Lung (tissue), 11 donors: ENCODE measurements at regions not wholly inside any gene's neighbourhood (a gene's known extent, or its start where the extent isn't known, plus 50 kb on each side); places are given as distances from the start of the nearest gene placed in this dataset.

Experiments
- ATAC-seq: fragments of 200-7000 bp; cut with Tn5 transposase; one replicate; pipeline ENCODE4 v1.9.1; 2020; ENCODE audit warnings: moderate number of reproducible peaks; ENCODE audit not compliant: insufficient read depth, low FRiP score
- DNase-seq, 3 donors: peaks; one replicate each; pipeline ENCODE4 v3.0.0-alpha.2; 2013 to 2017
- H3K27ac ChIP-seq, 2 donors: one replicate each; pipeline ENCODE4 v1.5.1; 2013; ENCODE audit warnings: mild to moderate bottlenecking in 2 of 2, moderate library complexity in 2 of 2, control low read depth in 1 of 2, inconsistent platforms in 1 of 2, low read depth in 1 of 2, low read length in 1 of 2
- H3K27me3 ChIP-seq, 3 donors: one replicate each; pipeline ENCODE4 v1.5.1; 2013; ENCODE audit warnings: low read length in 2 of 3; ENCODE audit not compliant: control insufficient read depth in 3 of 3, insufficient read depth in 3 of 3
- H3K36me3 ChIP-seq, 4 donors: one replicate each; pipeline ENCODE4 v1.5.1; 2013; ENCODE audit warnings: low read length in 4 of 4, mild to moderate bottlenecking in 1 of 4, moderate library complexity in 1 of 4; ENCODE audit not compliant: control insufficient read depth in 4 of 4, insufficient read depth in 4 of 4
- H3K4me1 ChIP-seq, 5 donors: one replicate each; pipeline ENCODE4 v1.5.1; 2013; ENCODE audit warnings: low read length in 5 of 5, mild to moderate bottlenecking in 2 of 5, moderate library complexity in 1 of 5; ENCODE audit not compliant: control insufficient read depth in 5 of 5, insufficient read depth in 5 of 5
- H3K4me3 ChIP-seq: one replicate; pipeline ENCODE4 v1.5.1; 2013; ENCODE audit warnings: mild to moderate bottlenecking, control low read depth, moderate library complexity
- H3K9ac ChIP-seq, 2 donors: one replicate each; pipeline ENCODE4 v1.5.1; 2013; ENCODE audit warnings: low read length in 2 of 2, control low read depth in 1 of 2; ENCODE audit not compliant: insufficient read depth in 1 of 2
- H3K9me3 ChIP-seq, 4 donors: one replicate each; pipeline ENCODE4 v1.5.1; 2013; ENCODE audit warnings: low read length in 3 of 4, mild to moderate bottlenecking in 1 of 4, moderate library complexity in 1 of 4; ENCODE audit not compliant: control insufficient read depth in 4 of 4, insufficient read depth in 3 of 4
- WGBS, 2 donors: extraction: QIAGEN DNeasy Blood & Tissue Kit; methylation state at CpG; one replicate each; pipeline ENCODE4 v1.1.7; 2013; 5-methylcytosine and 5-hydroxymethylcytosine counted together
- TF ChIP-seq, protein P1 (sequence below): IDR thresholded peaks from 2 replicates; pipeline ENCODE4 v1.5.1; 2012; ENCODE audit warnings: mild to moderate bottlenecking; ENCODE audit errors: control extremely low read depth, extremely low read depth
- donor health status: control.
- donor health status: control.
- donor health status: Bipolar disorder and iron deficiency.
- donor health status: healthy.
- donor health status: DM: yes; HTN: yes; CAD: no.

DNA sequence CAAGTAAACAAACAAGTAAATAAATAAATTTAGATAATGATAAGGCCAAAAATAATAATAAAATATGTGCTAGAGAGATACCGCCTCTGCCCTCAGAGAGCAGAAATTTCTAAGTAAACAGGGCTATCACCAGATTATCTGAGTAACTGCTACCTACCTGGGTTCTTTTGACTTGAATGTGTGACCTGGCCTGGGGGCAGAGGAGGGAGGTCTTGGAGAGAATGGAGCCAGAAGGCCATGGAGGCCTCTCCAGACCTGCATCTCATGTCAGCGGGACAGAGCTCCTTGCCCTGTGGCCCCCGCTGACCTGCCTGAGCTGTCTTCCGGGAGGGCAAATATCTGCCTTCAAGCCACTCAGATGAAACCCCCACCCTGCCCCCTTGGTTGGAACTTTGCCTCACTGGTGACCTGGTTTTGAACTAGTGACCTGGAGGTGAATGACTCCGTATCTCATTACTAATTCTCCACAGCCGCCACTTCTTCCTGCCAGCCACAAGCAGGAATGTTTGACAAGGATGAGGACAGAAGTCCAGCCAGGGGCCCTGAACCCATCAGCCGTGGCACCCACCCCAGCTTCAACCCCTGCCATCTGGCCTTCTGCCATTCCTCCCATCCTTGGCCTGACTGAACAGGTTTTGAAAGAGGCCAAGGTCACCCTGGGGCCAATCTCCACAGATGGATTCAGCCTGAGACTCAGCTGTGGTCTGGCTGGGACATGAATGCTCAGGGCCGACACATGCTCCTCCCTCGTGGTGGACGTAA, 86.8 kb upstream of the PARP11 start:
- Histone ChIP-seq H3K27ac (no peak overlapping the region), H3K9ac (no peak overlapping the region), H3K4me3 (no peak overlapping the region), H3K4me1 (peaks cover 0 to 16% (median 1%) of the 10 kb centered on the region in 5 donors), H3K9me3 (peaks cover 0 to 2% (median 0%) of the 10 kb centered on the region in 4 donors), H3K27me3 (no peaks in the 10 kb centered on the region), H3K36me3 (no peaks in the 10 kb centered on the region)
- peak in 1 of 3 donors; percentile 21 for DNase-seq
- TF ChIP-seq, protein P1, sequence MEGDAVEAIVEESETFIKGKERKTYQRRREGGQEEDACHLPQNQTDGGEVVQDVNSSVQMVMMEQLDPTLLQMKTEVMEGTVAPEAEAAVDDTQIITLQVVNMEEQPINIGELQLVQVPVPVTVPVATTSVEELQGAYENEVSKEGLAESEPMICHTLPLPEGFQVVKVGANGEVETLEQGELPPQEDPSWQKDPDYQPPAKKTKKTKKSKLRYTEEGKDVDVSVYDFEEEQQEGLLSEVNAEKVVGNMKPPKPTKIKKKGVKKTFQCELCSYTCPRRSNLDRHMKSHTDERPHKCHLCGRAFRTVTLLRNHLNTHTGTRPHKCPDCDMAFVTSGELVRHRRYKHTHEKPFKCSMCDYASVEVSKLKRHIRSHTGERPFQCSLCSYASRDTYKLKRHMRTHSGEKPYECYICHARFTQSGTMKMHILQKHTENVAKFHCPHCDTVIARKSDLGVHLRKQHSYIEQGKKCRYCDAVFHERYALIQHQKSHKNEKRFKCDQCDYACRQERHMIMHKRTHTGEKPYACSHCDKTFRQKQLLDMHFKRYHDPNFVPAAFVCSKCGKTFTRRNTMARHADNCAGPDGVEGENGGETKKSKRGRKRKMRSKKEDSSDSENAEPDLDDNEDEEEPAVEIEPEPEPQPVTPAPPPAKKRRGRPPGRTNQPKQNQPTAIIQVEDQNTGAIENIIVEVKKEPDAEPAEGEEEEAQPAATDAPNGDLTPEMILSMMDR, result no peak
- 83 to 95% methylated on average over 10 of the region's 10 CpGs for WGBS, 2 donors
- no peak for ATAC-seq

DNA sequence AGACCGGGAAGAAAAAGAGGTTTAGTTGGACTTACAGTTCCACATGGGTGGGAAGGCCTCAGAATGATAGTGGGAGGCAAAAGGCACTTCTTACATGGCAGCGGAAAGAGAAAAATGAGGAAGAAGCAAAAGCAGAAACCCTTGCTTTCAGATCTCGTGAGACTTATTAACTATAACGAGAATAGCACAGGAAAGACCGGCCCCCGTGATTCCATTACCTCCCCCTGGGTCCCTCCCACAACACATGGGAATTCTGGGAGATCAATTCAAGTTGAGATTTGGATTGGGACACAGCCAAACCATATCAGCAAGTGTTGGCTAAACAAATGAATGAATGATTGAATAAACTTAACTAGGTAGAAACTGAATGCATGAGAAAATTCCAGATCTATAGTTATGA, 85.3 kb upstream of the PARP11 start:
- H3K4me3 ChIP-seq, result no peak overlapping the region
- ATAC-seq (no peak), DNase-seq (no peak)
- no peaks in the 10 kb centered on the region for H3K27me3 ChIP-seq
- peaks cover 0 to 16% (median 1%) of the 10 kb centered on the region in 5 donors for H3K4me1 ChIP-seq
- H3K27ac ChIP-seq, result no peak overlapping the region
- TF ChIP-seq, protein P1, result no peak
- peaks cover 0 to 2% (median 0%) of the 10 kb centered on the region in 4 donors for H3K9me3 ChIP-seq
- no peak overlapping the region for H3K9ac ChIP-seq
- 65 to 71% methylated on average over 6 of the region's 6 CpGs for WGBS, 2 donors
- no peaks in the 10 kb centered on the region for H3K36me3 ChIP-seq

DNA sequence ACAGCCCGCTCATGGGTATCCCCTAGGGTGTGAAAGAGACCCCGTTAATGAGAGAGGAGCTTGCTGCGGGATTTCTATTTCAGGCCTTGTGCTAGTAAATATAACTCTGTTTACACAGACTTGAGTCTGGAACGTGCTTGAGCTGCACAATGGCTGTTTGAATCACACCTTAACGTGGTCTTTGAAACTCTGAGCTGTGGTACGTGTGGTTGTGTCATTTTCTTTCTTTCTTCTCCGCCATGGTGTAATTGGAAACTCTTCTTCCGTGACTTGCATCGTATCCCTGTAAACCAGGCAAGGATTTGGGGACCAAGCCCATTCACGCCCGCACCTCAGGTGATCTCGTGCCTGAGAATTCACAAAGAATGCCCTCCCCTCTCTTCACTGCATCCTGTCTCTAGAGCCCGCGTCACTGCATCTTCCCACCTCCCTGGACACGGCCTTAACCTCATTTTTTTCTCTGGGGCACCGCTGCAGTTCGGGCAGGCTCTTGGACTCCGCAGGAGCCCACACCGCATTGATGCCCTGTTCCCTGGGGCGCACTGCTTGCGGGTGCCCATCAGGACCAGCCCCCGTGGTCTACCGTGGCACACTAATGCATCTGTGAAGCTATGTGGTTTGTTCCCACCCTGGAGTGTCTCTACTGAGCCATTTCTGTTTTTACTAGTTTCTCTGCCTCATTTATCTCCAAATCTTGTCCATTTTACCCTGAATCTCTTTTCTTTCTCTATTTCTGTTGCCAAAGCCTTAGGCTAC, 78.4 kb upstream of the PARP11 start:
- Histone ChIP-seq H3K4me1 (no peaks in the 10 kb centered on the region), H3K4me3 (no peak overlapping the region), H3K9me3 (no peaks in the 10 kb centered on the region), H3K36me3 (no peaks in the 10 kb centered on the region), H3K27ac (no peak overlapping the region), H3K9ac (no peak overlapping the region), H3K27me3 (no peaks in the 10 kb centered on the region)
- no peak for ATAC-seq
- DNase-seq, result peak in 1 of 3 donors; percentile 18
- 83 to 88% methylated on average over 23 of the region's 23 CpGs for WGBS, 2 donors
- TF ChIP-seq, protein P1, result no peak
